GM12878 (cell line): ENCODE measurements at regions not wholly inside any gene's neighbourhood (a gene's known extent, or its start where the extent isn't known, plus 50 kb on each side); places are given as distances from the start of the nearest gene placed in this dataset.

ENCODE experiments used
- JUNB ChIP-seq: IDR thresholded peaks from 2 replicates; pipeline ENCODE4 v1.6.1; 2016; ENCODE audit warnings: antibody characterized with exemption, mild to moderate bottlenecking
- NR2C2 ChIP-seq: IDR thresholded peaks from 2 replicates; pipeline ENCODE4 v1.6.1; 2011; ENCODE audit warnings: borderline replicate concordance, low read depth; ENCODE audit not compliant: control insufficient read depth, insufficient read length
- POU2F2 ChIP-seq: IDR thresholded peaks from 3 replicates; pipeline ENCODE4 v1.6.1; 2011; ENCODE audit warnings: low read depth, mild to moderate bottlenecking, low read length, borderline replicate concordance
- RELA ChIP-seq: fragments of 450-650 bp; IDR thresholded peaks from 2 replicates; pipeline ENCODE4 v1.8.0; 2014; ENCODE audit warnings: borderline replicate concordance; ENCODE audit not compliant: partially characterized antibody
- TF ChIP-seq, protein P1 (sequence below): fragments of 450-650 bp; IDR thresholded peaks from 2 replicates; pipeline ENCODE4 v1.6.1; 2018; ENCODE audit warnings: mild to moderate bottlenecking, low read depth, moderate library complexity; ENCODE audit not compliant: partially characterized antibody
- TF ChIP-seq, protein P2 (sequence below): fragments of 150-350 bp; IDR thresholded peaks from 2 replicates; pipeline ENCODE4 v1.6.1; 2014; ENCODE audit warnings: mild to moderate bottlenecking, low read depth, low read length
- TF ChIP-seq, protein P3 (sequence below): fragments of 450-650 bp; formaldehyde crosslinking; IDR thresholded peaks from 2 replicates; pipeline ENCODE4 v1.4.0; 2020; ENCODE audit warnings: mild to moderate bottlenecking, moderate library complexity

DNA sequence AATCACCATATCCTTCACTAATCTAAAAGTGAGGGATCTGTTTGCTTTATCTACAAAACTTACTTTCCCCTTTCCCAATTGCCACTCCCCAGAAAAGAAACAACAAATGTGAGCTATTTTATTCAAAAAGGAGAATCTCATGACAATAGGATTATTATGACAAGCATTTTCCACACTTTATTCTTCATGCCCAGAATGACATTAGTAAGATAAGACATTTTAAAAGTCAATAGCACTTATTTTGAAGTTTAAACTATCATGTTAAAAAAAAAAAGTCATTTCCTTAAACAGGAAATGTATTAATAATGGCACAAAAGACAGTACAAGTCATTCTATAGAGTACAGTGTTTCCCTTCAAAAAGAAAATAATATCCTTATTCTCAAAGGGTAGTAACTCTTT is 58.8 kb upstream of the HNRNPA3 start (continued):
- TF ChIP-seq, protein P1, sequence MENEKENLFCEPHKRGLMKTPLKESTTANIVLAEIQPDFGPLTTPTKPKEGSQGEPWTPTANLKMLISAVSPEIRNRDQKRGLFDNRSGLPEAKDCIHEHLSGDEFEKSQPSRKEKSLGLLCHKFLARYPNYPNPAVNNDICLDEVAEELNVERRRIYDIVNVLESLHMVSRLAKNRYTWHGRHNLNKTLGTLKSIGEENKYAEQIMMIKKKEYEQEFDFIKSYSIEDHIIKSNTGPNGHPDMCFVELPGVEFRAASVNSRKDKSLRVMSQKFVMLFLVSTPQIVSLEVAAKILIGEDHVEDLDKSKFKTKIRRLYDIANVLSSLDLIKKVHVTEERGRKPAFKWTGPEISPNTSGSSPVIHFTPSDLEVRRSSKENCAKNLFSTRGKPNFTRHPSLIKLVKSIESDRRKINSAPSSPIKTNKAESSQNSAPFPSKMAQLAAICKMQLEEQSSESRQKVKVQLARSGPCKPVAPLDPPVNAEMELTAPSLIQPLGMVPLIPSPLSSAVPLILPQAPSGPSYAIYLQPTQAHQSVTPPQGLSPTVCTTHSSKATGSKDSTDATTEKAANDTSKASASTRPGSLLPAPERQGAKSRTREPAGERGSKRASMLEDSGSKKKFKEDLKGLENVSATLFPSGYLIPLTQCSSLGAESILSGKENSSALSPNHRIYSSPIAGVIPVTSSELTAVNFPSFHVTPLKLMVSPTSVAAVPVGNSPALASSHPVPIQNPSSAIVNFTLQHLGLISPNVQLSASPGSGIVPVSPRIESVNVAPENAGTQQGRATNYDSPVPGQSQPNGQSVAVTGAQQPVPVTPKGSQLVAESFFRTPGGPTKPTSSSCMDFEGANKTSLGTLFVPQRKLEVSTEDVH = no peak
- TF ChIP-seq JUNB (no peak), POU2F2 (no peak), RELA (no peak), NR2C2 (no peak)
- TF ChIP-seq, protein P2, sequence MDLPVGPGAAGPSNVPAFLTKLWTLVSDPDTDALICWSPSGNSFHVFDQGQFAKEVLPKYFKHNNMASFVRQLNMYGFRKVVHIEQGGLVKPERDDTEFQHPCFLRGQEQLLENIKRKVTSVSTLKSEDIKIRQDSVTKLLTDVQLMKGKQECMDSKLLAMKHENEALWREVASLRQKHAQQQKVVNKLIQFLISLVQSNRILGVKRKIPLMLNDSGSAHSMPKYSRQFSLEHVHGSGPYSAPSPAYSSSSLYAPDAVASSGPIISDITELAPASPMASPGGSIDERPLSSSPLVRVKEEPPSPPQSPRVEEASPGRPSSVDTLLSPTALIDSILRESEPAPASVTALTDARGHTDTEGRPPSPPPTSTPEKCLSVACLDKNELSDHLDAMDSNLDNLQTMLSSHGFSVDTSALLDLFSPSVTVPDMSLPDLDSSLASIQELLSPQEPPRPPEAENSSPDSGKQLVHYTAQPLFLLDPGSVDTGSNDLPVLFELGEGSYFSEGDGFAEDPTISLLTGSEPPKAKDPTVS = no peak
- TF ChIP-seq, protein P3, sequence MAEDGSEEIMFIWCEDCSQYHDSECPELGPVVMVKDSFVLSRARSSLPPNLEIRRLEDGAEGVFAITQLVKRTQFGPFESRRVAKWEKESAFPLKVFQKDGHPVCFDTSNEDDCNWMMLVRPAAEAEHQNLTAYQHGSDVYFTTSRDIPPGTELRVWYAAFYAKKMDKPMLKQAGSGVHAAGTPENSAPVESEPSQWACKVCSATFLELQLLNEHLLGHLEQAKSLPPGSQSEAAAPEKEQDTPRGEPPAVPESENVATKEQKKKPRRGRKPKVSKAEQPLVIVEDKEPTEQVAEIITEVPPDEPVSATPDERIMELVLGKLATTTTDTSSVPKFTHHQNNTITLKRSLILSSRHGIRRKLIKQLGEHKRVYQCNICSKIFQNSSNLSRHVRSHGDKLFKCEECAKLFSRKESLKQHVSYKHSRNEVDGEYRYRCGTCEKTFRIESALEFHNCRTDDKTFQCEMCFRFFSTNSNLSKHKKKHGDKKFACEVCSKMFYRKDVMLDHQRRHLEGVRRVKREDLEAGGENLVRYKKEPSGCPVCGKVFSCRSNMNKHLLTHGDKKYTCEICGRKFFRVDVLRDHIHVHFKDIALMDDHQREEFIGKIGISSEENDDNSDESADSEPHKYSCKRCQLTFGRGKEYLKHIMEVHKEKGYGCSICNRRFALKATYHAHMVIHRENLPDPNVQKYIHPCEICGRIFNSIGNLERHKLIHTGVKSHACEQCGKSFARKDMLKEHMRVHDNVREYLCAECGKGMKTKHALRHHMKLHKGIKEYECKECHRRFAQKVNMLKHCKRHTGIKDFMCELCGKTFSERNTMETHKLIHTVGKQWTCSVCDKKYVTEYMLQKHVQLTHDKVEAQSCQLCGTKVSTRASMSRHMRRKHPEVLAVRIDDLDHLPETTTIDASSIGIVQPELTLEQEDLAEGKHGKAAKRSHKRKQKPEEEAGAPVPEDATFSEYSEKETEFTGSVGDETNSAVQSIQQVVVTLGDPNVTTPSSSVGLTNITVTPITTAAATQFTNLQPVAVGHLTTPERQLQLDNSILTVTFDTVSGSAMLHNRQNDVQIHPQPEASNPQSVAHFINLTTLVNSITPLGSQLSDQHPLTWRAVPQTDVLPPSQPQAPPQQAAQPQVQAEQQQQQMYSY = no peak
